C4-2B (cell line): ENCODE measurements at regions not wholly inside any gene's neighbourhood (a gene's known extent, or its start where the extent isn't known, plus 50 kb on each side); places are given as distances from the start of the nearest gene placed in this dataset.

Experiments
- ZFX ChIP-seq: fragments of 450-650 bp; IDR thresholded peaks from 2 replicates; pipeline ENCODE4 v1.6.1; 2017
- TF ChIP-seq, protein P1 (sequence below): fragments of 450-650 bp; conservative IDR thresholded peaks from 2 replicates; pipeline ENCODE4 v1.5.1; 2017; ENCODE audit warnings: mild to moderate bottlenecking

DNA sequence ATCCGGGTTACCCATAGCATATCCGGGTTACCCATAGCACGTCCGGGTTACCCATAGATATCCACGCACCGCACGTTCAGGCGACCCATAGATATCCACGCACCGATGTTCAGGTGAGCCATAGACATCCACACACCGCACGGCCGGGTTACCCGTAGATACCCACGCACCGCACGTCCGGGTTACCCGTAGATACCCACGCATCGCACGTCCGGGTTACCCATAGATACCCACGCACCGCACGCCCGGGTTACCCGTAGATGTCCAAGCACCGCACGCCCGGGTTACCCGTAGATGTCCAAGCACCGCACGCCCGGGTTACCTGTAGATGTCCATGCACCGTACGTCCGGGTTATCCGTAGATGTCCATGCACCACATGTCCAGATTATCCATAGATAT, 60.3 kb upstream of the SYT1 start:
- TF ChIP-seq, protein P1, sequence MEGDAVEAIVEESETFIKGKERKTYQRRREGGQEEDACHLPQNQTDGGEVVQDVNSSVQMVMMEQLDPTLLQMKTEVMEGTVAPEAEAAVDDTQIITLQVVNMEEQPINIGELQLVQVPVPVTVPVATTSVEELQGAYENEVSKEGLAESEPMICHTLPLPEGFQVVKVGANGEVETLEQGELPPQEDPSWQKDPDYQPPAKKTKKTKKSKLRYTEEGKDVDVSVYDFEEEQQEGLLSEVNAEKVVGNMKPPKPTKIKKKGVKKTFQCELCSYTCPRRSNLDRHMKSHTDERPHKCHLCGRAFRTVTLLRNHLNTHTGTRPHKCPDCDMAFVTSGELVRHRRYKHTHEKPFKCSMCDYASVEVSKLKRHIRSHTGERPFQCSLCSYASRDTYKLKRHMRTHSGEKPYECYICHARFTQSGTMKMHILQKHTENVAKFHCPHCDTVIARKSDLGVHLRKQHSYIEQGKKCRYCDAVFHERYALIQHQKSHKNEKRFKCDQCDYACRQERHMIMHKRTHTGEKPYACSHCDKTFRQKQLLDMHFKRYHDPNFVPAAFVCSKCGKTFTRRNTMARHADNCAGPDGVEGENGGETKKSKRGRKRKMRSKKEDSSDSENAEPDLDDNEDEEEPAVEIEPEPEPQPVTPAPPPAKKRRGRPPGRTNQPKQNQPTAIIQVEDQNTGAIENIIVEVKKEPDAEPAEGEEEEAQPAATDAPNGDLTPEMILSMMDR, result no peak
- TF ChIP-seq ZFX, result no peak
